SH-SY5Y (cell line): ENCODE measurements at regions not wholly inside any gene's neighbourhood (a gene's known extent, or its start where the extent isn't known, plus 50 kb on each side); places are given as distances from the start of the nearest gene placed in this dataset.

ENCODE experiments used
- GATA2 ChIP-seq: IDR thresholded peaks from 2 replicates; pipeline ENCODE4 v1.6.1; 2011; ENCODE audit warnings: mild to moderate bottlenecking, low read depth, low read length
- GATA3 ChIP-seq: IDR thresholded peaks from 2 replicates; pipeline ENCODE4 v1.6.1; 2011; ENCODE audit warnings: low read depth, mild to moderate bottlenecking, low read length, moderate library complexity

DNA sequence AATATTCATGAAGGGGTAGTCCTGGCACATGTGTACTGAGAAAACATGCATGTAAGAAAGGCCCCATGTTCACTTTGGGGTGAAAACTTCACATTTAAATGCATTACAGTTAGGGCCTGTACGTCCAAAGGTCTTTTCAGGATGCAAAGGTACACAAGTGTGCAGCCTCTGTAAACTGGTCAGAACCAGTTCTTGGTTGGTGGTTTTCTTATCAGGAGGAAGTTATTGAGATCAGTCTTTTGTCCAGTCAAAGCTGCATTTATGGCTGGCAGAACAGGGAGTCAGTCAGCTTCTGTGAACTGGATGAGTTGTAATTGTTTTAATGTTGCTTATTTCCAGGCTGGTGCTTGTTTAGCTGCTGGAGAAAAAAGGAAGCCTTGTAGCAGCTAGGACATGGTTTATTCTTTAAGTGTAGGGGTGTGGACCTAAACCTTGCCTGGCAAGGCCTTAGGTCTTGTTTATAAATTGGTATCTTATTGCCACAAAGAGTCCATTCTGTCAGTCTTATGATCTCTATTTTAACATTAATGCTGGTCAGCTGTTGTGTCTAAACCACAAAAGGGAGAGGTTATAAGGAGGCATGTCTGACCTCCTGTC is 1906.6 kb upstream of the TENM3 start:
- TF ChIP-seq GATA3 (no peak), GATA2 (no peak)
